ENCODE measurements at regions not wholly inside any gene's neighbourhood (a gene's known extent, or its start where the extent isn't known, plus 50 kb on each side); places are given as distances from the start of the nearest gene placed in this dataset.

- H3K27ac ChIP-seq (ENCODE audit: low read depth in 1 of 2, low read length in 2 of 2) = no peak overlapping the region
- H3K27me3 ChIP-seq (ENCODE audit: control insufficient read depth in 1 of 2, insufficient read depth in 2 of 2, low read length in 2 of 2) = no peaks in the 10 kb centered on the region
- Mint-ChIP-seq H3K27me3 (peaks cover 27% of the 10 kb centered on the region), H3K4me3 (no peak overlapping the region), H3K36me3 (ENCODE audit: low read depth) (no peaks in the 10 kb centered on the region), H3K27ac (no peak overlapping the region), H3K9me3 (no peaks in the 10 kb centered on the region), H3K4me1 (ENCODE audit: low read depth) (no peaks in the 10 kb centered on the region)
- ChIA-PET CTCF (no interaction called here), POLR2A (no interaction called here)
- no peak for TF ChIP-seq CTCF (IDR thresholded peaks at IDR 0.05)
- no peak for DNase-seq
- no peaks in the 10 kb centered on the region for H3K4me1 ChIP-seq (ENCODE audit: insufficient read depth, low read length)
- no peak overlapping the region for H3K4me3 ChIP-seq (ENCODE audit: low read length)
- no peaks in the 10 kb centered on the region for H3K9me3 ChIP-seq (ENCODE audit: control insufficient read depth in 1 of 2, insufficient read depth in 1 of 2, low read length in 2 of 2)
- no peaks in the 10 kb centered on the region for H3K36me3 ChIP-seq (ENCODE audit: insufficient read depth, low read length)
- ATAC-seq (ENCODE audit: poor library complexity) = no peak
- intact Hi-C loops (cut with DNase I, micrococcal nuclease) = loop anchor here in 1 of 2 experiments (5.0 to 10.0 kb wide), 2 partner anchors 365 to 818 kb away; no protein-coding TSS in a partner anchor
Measured at GRCh38 chr12:58347188-58347587, 405.8 kb downstream of the ATP23 start.

GRCh38 chr12:58347691-58348090 is 406.3 kb downstream of the ATP23 start:
- ChIA-PET POLR2A (no interaction called here), CTCF (no interaction called here)
- Mint-ChIP-seq H3K36me3 (ENCODE audit: low read depth) (no peaks in the 10 kb centered on the region), H3K9me3 (no peaks in the 10 kb centered on the region), H3K27me3 (peaks cover 27% of the 10 kb centered on the region), H3K27ac (no peak overlapping the region), H3K4me3 (no peak overlapping the region), H3K4me1 (ENCODE audit: low read depth) (no peaks in the 10 kb centered on the region)
- DNase-seq = no peak
- intact Hi-C loops (cut with DNase I, micrococcal nuclease) = loop anchor here in 1 of 2 experiments (5.0 to 10.0 kb wide), 2 partner anchors 365 to 817 kb away; no protein-coding TSS in a partner anchor
- ATAC-seq (ENCODE audit: poor library complexity) = no peak
- Histone ChIP-seq H3K4me1 (ENCODE audit: insufficient read depth, low read length) (no peaks in the 10 kb centered on the region), H3K27me3 (ENCODE audit: control insufficient read depth in 1 of 2, insufficient read depth in 2 of 2, low read length in 2 of 2) (no peaks in the 10 kb centered on the region), H3K4me3 (ENCODE audit: low read length) (no peak overlapping the region), H3K9me3 (ENCODE audit: control insufficient read depth in 1 of 2, insufficient read depth in 1 of 2, low read length in 2 of 2) (no peaks in the 10 kb centered on the region), H3K36me3 (ENCODE audit: insufficient read depth, low read length) (no peaks in the 10 kb centered on the region), H3K27ac (ENCODE audit: low read depth in 1 of 2, low read length in 2 of 2) (no peak overlapping the region)
- no peak for TF ChIP-seq CTCF (IDR thresholded peaks at IDR 0.05)

GRCh38 chr12:58349161-58349560 is 407.8 kb downstream of the ATP23 start:
- Histone ChIP-seq H3K9me3 (ENCODE audit: control insufficient read depth in 1 of 2, insufficient read depth in 1 of 2, low read length in 2 of 2) (no peaks in the 10 kb centered on the region), H3K4me1 (ENCODE audit: insufficient read depth, low read length) (no peaks in the 10 kb centered on the region), H3K27ac (ENCODE audit: low read depth in 1 of 2, low read length in 2 of 2) (no peak overlapping the region), H3K4me3 (ENCODE audit: low read length) (no peak overlapping the region), H3K27me3 (ENCODE audit: control insufficient read depth in 1 of 2, insufficient read depth in 2 of 2, low read length in 2 of 2) (no peaks in the 10 kb centered on the region), H3K36me3 (ENCODE audit: insufficient read depth, low read length) (no peaks in the 10 kb centered on the region)
- Mint-ChIP-seq H3K27me3 (peaks cover 22% of the 10 kb centered on the region), H3K9me3 (no peaks in the 10 kb centered on the region), H3K27ac (no peak overlapping the region), H3K36me3 (ENCODE audit: low read depth) (no peaks in the 10 kb centered on the region), H3K4me1 (ENCODE audit: low read depth) (no peaks in the 10 kb centered on the region), H3K4me3 (no peak overlapping the region)
- DNase-seq = no peak
- ChIA-PET POLR2A (no interaction called here), CTCF (no interaction called here)
- intact Hi-C loops (cut with DNase I, micrococcal nuclease) = loop anchor here in 1 of 2 experiments (5.0 to 10.0 kb wide), 2 partner anchors 367 to 816 kb away; no protein-coding TSS in a partner anchor
- no peak for ATAC-seq (ENCODE audit: poor library complexity)
- no peak for TF ChIP-seq CTCF (IDR thresholded peaks at IDR 0.05)
